HG03565 (cell line): ENCODE measurements at regions not wholly inside any gene's neighbourhood (a gene's known extent, or its start where the extent isn't known, plus 50 kb on each side); places are given as distances from the start of the nearest gene placed in this dataset.

Experiments used
- ATAC-seq: cut with Tn5 transposase; IDR thresholded peaks from one replicate; pipeline ENCODE4 v1.9.1; 2021; ENCODE audit warnings: mild to moderate bottlenecking, moderate library complexity; ENCODE audit not compliant: unreplicated experiment

GRCh38 chr12:17266856-17267255 lies 660.9 kb upstream of the LMO3 start:
- ATAC-seq, result no peak

- ATAC-seq, result no peak
Observed at GRCh38 chr12:17264603-17265002, 658.6 kb upstream of the LMO3 start.

GRCh38 chr12:17239874-17240273 lies 633.9 kb upstream of the LMO3 start:
- no peak for ATAC-seq

- ATAC-seq, result no peak
Observed at GRCh38 chr12:17235996-17236395, 630.0 kb upstream of the LMO3 start.

GRCh38 chr12:17215759-17216570 lies 610.0 kb upstream of the LMO3 start:
- ATAC-seq, result no peak

- ATAC-seq, result no peak
Observed at GRCh38 chr12:17214929-17215328, 609.0 kb upstream of the LMO3 start.

- ATAC-seq, result no peak
Observed at GRCh38 chr12:17206553-17206952, 600.6 kb upstream of the LMO3 start.

GRCh38 chr12:17204289-17205054 lies 598.5 kb upstream of the LMO3 start:
- ATAC-seq, result no peak

GRCh38 chr12:17203497-17203896 lies 597.5 kb upstream of the LMO3 start:
- no peak for ATAC-seq

- no peak for ATAC-seq
Observed at GRCh38 chr12:17197971-17198370, 592.0 kb upstream of the LMO3 start.

- no peak for ATAC-seq
Observed at GRCh38 chr12:17192721-17193120, 586.8 kb upstream of the LMO3 start.

- ATAC-seq, result no peak
Observed at GRCh38 chr12:17169726-17170471, 563.9 kb upstream of the LMO3 start.

GRCh38 chr12:17159506-17160300 lies 553.7 kb upstream of the LMO3 start:
- no peak for ATAC-seq

GRCh38 chr12:17158201-17158600 lies 552.2 kb upstream of the LMO3 start:
- ATAC-seq, result no peak

- ATAC-seq, result no peak
Observed at GRCh38 chr12:17151917-17152316, 546.0 kb upstream of the LMO3 start.

GRCh38 chr12:17148706-17149105 lies 542.7 kb upstream of the LMO3 start:
- no peak for ATAC-seq

GRCh38 chr12:17142856-17143255 lies 536.9 kb upstream of the LMO3 start:
- no peak for ATAC-seq

- no peak for ATAC-seq
Observed at GRCh38 chr12:17139931-17140330, 534.0 kb upstream of the LMO3 start.

GRCh38 chr12:17137396-17137795 lies 531.4 kb upstream of the LMO3 start:
- ATAC-seq, result no peak

GRCh38 chr12:17134315-17134714 lies 528.4 kb upstream of the LMO3 start:
- ATAC-seq, result no peak

GRCh38 chr12:17132336-17132735 lies 526.4 kb upstream of the LMO3 start:
- ATAC-seq, result no peak
